ENCODE measurements at regions not wholly inside any gene's neighbourhood (a gene's known extent, or its start where the extent isn't known, plus 50 kb on each side); places are given as distances from the start of the nearest gene placed in this dataset.

DNA sequence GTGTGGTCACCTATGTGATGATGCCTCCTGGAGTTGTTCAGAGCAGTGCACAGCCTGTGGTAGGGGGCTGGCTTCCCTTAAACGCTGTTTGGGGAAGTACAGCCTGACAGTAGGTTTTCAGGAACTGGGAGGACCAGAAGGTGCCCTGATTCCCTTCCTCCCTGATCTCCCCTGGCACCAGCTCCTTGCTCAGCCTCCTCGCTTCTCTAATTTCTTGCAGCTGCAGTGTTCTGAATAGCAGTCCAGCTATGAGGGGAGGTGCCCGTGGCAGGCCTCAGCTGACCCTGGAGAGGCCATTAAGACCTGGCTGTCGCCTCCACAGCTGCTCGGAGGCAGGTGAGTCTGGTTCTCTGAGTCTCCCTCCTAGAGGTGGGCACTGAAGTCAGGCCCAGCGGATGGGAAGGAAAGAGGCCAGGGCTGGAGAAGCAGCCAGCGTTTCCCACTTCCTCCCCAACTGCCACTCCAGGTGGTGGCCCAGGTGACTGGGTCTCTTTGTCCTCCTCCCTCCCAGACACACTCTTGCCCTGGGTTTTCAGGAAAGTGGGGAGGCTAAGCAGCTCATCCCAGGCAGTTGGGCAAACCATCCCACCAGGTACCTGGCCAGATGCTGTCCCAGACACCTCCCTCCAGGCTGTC lies 52.0 kb upstream of the RPL11 start:
- no peak for DNase-seq

DNA sequence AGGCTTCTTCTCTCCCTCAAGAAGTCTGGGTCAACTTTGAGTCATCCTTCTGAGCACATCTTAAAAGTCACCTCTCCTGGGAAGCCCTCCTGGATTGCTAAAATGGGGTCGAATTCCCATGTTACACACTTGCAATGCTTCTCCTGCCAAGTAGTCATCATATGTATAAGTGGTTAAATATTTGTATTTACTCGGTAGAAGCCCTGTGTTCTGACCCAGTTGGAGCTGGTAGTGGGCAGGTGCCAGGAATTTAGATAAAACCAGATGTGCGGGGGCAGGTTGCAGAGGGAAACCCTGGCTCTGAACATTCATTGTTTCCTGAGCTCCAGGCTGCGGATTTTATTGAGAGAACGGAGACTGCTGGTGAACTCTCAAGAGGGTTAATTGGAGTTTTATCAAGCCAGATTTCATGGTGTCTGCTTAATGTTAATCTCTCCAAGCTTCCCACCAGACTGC lies 52.8 kb upstream of the RPL11 start:
- DNase-seq: no peak

DNA sequence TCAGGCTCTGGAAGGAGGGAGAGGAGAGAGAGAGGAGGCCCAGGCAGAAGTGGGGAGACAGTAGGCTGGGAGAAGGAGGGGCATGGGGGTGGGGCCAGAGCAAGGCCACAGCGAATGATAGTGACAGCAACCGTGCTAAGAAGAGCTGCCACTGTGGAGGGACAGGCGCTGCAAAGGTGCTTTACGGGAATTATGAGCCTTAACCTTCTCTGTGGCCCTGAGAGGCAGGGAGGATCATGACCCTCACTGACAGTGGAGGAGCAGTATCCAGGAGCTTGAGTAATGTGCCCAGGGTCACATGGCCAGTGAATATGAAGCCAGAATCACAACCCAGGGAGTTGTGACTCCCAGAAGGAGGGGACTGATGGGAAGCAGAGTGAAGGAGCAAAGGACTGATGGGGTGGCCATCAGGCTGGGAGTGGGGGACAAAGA lies 53.4 kb upstream of the RPL11 start:
- DNase-seq: no peak

DNA sequence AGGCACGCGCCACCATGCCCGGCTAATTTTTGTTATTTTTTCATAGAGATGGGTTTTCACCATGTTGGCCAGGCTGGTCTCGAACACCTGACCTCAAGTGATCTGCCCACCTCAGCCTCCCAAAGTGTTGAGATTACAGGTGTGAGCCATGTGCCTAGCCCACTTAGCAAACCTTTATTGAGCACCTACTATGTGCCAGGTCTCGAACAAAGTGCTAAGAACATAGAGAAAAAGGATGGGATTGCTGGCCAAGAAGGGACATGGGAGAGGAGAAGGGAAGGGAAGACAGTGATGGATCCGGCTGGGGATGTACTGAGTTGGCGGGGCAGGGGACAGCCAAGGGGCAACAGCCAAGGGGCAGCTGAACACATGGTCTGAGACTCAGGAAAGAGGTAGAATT lies 55.6 kb upstream of the RPL11 start:
- DNase-seq: no peak

DNA sequence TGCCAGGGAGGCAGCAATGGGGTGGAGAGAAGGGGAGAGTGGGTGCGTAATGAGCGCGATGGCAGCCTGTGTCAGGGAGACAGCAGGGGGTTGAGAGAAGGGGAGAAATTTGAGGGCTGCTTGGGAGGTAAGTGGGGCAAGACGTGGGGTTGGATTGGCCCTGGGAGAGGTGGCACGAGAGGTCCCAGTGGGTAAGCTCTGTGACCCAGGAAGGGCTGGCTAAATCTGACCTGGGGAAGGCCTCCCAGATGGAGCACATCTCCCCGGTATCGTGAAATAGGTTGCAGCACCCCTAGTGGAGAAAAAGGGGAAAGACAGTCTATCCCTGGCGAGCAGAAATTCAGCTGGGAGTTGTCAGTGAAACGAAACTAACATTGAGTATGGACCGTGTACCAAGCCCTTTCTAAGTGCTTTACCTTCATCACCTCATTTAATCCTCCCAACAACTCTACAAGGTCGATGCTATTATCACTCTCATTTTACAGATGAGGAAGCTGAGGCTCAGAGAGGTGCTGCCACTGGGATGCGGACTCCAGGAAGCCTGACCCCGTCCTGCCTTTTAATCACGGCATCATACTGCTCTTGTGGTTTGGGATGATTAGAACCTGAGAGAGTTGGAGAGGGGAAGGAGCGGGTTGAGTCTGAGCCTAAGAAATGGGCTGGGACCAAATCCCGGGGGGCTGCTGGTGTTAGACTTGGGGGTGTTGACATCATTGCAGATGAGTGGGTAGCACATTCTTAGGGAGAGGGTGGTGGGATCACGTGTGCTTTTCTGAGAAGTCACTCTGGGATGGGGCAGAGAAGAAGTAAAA lies 56.6 kb upstream of the RPL11 start:
- DNase-seq: peak; percentile 36

DNA sequence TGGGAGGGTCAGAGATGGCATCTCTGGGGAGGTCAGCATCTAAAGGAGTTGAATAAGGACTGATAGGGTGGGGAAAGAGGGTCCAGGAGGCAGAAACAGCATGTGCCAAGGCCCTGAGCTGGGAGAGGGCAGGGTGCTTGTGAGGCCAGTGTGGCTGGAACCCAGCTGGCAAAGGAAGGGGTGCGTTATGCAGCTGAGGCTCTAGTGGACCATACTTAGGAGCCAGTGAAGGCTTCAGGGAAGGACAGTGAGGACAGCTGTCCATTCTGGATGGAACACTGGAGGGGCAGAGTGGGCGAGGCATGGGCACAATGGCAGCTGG lies 57.1 kb upstream of the RPL11 start:
- DNase-seq: no peak

DNA sequence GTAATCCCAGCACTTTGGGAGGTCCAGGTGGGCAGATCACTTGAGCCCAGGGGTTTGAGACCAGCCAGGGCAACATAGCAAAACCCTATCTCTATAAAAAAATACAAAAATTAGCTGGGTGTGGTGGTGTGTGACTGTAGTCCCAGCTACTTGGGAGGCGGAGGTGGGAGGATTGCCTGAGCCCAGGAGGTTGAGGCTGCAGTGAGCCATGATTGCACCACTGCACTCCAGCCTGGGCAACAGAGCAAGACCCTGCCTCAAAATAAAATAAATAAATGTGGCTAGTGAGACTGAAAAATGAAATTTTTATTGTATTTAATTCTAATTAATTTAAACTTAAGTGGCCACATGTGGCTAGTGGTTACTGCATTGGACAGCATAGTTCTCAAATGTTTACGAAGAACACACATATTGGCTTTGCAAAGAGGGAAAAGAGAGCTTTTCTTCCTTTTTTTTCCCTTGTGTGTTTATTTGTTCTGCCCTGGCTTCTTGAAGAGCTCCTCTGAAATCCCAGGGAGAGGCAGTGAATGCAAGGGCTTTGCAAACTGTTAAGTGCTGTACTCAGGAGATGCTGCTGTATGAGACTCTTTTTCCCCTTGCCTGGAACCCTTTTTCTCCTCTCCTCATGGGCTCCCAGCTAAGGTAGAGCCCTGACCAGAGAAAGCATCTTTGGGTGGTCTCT lies 59.0 kb upstream of the RPL11 start:
- no peak for DNase-seq

DNA sequence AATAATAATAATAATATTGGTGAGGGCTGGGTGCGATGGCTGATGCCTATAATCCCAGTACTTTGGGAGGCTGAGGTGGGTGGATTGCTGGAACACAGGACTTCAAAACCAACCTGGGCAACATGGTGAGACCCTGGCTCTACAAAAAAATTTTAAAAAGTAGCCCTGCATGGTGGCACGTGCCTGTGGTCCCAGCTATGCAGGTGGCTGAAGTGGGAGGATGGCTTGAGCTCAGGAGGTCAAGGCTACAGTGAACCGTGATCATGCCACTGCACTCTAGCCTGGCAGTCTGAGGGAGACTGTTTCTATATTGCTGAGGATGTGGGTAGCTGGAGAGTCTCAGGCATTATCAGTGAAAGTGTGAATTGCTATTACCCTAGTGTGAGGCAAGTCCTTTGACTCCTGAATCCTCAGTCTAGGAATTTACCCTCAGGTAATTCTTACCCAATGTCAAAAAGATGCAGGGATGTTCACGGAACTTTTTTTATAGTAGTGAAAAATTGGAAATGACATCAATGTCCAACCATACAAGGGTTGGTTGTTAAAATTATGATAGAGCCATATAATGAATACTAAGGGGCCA lies 61.8 kb upstream of the RPL11 start:
- DNase-seq: no peak

DNA sequence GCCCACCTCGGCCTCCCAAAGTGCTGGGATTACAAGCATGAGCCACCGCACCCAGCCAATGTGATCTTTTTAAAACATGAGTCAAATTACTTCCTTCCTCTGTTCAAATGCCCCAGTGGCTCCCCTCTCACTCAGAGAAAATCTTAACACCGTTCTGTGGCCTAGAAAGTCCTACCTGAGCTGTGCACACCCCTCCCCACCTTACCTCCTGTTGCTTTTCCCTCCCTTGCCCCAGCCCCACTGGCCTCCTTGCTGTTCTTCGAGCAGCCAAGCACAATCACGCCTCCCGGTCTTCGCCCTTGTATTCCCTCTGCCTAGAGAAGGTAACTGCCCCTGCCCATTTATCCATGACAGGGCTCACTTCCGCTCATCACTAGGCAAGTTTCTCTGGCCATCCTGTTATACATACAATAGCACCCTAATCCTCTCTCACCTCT lies 62.6 kb upstream of the RPL11 start:
- no peak for DNase-seq

DNA sequence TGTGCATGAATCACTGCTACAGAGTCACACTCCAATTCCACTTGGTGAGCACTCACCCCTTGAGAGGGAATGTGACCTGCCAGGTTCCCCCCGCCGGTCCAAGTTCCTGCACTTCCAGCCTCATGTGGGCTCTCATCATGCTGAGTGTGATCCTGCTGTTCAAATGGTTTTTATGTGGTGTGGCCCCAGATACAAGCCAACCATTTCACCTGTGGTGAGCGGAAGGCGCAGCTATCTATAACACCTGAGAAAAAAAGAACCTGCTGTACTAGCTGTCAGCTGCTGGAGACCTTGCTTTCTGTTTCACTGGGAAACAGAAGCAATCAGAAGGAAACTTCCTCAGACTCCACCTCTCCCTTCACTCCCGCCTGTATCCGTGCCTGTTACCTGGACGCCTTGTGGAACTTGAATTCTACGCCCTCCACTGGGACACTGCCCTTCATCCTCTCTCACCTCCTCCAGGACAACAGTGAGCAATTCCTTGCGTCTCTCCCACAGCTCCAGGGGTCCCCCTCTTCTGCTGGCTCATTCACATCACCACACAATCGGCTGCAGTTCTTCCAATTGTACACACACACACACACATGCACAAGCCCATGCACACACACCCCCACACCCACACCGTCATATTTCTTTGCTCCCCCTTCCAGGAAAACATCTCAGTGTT lies 64.4 kb upstream of the RPL11 start:
- DNase-seq: no peak

DNA sequence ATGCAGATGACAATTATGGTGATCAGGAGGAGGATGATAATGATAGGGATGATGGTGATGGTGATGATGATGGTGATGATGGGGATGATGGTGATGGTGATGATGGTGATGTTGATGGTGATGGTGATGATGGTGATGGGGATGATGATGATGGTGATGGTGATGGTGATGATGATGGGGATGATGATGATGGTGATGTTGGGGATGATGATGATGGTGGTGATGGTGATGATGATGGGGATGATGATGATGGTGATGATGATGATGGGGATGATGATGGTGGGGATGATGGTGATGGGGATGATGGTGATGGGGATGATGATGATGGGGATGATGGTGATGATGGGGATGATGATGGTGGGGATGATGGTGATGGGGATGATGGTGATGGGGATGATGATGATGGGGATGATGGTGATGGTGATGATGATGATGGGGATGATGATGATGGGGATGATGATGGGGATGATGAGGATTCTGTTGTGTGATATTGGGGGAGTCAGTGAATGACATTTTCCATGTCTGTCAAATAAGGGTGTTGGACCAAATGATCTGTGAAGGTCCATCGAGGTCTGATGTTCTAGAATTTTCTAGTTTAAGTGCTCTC lies 65.6 kb upstream of the RPL11 start:
- no peak for DNase-seq

DNA sequence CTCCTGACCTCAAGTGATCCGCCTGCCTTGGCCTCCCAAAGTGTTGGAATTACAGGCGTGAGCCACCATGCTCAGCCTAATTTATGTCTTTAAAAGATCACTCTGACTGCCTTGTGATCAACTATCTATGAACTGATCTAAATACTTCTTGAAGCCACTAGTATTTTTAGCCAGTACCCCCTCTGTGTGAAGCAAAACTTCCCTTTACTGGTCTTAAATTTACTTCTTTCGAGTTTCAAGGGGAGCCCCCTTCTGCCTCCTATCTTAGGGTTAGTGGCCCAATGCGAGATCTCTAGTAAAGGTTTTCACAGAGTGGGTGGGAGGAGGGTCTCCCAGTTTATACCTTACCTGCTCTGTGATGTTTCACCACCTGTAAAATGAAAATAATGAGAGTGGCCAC lies 66.1 kb upstream of the RPL11 start:
- no peak for DNase-seq

DNA sequence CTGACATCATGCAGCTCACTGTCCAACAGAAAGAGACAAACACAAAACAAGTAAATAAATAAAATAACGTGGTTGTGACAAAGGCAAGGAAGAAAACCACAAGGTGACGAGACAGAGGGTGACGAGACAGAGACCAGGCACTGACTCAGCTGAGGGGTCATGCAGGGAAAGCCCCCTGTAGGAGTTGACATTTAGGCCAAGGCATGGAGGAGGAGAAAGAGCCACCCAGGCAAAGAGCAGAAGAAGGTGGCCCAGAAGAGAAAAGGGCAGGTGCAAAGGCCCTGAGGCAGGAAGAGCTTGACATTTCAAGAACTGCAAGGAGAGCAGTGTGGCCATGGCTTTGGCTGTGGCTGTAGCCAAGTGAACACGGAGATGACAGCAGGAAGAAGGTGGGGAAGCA lies 65.1 kb upstream of the ID3 start:
- no peak for DNase-seq

DNA sequence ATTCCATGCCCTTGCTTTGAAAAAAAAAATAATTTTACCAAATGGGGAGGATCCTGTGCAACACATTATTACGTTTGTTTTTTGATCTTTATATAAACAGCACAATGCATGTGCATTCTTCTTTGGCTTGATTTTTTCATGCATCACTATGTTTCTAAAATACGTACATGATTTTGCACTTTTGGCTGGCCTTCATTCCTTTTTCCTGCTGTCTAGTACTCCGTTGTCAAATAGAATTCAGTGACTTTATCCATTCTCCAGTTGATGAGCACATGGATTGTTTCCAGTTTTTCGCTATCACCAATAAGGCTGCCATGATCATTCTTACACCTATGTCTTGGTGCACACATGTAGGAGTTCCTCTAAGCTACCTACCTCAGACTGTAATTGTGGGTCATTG lies 63.0 kb upstream of the ID3 start:
- no peak for DNase-seq

DNA sequence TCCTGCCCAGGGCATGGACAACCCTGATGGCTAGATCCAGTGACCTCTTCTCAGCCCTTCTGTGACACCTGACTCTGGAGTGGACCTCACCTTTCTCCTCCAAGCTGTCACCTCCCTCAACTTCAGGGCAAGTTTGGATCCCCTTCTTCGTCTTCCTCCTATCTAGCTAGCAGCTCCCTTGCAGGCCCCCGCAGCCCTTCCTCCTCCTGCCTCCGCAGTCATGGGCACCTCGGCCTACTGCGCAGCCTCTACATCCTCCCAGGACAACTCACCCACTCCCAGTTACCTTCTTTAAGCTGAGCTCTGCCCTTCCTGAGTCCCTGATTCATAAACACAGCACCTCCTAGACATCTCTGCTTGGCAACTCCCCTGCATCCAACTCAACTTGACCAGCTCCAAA lies 61.3 kb upstream of the ID3 start:
- no peak for DNase-seq

DNA sequence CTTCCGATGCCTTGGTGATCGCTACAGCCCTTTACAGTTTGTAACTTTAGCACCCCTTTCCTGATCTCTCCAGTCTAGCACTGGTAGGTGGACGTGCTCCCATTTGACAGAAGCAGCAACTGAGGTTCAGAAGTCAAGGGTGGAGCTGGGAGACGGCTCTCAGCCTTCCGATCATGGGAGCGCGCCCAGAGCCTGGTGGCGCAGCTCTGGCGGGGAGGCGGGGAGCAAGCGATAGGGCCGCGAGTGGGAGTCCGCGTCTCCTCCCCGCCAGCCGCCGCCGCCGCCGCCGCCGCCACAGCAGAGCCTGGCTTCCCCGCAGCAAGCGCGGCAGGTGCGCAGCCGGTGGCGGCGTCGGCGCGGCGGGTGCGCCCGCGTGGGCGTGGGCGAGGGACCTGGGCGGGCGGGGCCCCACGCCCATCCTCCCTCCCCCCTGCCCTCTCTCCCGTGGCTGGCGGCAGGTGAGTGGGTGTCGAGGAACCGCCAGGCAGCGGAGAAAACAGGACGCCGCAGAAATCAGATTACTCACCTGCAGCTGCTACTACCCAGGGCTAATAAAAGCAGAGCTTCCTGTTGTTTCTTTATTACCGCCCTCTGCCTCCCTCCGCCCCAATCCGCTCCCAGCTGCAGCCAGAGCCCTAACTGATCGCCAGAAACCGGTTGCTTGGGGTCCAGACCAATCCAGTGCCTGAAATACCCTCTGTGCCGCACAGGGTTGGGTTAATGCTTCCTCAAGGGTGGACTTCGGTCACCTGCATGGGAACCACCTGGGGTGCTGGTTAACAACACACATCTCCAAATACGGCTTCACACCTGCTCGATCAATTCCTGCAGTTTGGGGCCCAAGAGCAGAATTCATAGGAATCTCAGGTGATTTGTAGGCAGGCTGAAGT lies 60.2 kb upstream of the ID3 start:
- peak; percentile 89 for DNase-seq

DNA sequence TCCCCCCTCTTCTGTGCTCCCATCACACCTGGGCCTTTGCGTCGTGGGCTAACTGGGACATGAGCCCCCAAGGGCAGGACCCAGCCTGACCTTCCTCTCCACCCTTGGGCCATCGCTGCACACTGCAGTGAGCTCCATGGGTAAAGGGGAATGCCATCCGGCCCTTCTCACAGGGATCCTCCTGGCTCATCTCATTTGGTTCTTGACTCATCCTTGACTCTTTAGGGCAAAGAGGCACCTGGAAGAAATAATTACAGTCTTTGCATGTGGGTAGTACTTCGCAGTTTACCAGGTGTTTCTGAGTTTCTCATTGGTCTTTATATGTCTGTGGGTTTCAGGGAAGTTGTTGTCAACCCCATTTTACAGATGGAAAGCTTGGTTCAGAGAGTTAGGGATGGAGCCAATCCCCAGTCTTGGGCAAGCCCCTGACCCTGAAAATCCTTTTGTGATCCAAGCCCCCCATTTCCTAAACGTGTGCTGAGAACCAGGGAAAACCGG lies 59.3 kb upstream of the ID3 start:
- no peak for DNase-seq

DNA sequence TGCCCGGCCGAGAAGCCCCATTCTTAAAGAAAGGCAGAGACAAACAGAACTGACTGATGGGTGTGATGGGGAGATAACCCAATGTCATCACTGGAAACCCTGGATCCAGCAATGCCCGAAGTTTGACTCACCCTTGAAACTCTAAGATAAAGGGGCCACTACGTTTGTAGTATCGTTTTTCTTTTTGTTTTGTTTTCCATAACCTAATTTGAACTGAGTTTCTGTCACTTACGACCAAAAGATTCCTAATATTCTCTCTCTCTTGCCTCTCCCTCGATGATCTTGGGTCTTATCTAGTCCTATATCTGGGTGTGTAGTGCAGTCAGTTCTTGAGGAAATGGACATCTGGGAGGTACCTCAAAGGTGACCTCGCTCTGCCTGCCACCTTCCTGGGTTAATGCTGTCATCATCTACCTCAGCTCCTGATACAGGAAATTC lies 57.8 kb upstream of the ID3 start:
- no peak for DNase-seq

DNA sequence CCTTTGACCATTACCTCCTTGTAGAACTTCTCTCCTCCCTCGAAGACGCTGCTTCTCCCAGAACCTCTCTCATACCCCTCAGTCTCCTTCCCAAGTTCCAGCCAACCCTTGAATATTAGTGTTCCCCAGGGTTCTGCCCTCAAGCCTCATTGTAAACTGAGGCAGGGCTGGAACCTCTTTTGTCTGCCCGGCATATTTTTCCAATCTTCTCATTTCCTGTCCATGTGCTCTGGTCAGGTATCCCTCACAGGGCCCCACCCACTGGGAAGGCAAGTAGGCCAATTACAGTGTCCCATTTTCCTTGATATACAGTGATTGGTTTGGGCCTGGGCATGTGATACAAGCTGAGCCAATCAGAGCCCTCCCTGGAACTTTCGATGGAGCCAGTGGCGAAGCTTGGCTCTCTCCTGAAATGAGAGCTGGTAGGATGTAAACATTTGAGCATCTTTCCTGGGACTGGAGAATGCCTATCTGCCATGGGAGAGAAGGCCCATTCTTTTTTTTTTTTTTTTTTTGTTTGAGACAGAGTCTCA lies 57.1 kb upstream of the ID3 start:
- no peak for DNase-seq

DNA sequence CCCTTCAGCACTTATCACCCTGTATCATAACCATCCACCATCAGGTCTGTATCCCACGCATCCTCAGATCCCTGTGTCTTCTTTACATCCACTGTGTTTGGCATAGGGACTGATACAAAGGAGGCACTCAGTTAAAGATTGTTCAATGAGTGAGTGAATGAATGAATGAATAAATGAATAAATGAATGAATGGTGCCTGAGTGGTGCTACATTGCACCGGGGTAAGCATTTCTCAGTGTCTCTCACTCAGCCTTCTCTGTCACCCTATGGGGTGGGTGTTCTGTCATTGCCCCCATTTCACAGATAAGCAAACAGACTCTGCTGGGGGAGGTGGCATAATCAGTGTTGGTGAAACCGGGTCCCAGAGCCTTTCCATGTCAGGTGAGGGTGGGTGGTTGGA lies 56.6 kb upstream of the ID3 start:
- no peak for DNase-seq

DNA sequence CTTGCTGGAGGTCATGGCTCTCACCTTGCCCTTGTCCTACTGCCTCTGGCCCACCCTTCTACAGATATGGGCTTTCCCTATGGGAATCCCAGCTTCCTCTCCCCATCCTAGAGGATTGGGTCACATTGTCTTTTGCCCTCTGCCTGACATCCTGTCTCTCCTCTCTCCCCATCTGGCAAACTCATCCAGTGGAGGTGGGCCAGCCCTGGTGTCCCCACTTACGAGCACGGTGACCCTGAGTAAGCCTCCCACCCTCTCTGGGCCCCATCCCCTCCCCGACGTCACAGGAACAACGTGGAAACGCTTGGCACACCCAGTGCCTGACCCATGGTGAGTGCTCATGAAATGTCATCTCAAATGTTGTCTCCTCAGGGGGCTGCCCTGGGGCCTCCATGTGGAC lies 56.1 kb upstream of the ID3 start:
- DNase-seq: no peak

All from activated effector memory CD4-positive, alpha-beta T cell treated with Interleukin-2 at 50 U/mL for 16 hours (primary cell).